SK-N-SH (cell line): ENCODE measurements at regions not wholly inside any gene's neighbourhood (a gene's known extent, or its start where the extent isn't known, plus 50 kb on each side); places are given as distances from the start of the nearest gene placed in this dataset.

Source experiments
- CTCF ChIA-PET: fragments of 300-600, 350-600 bp; formaldehyde crosslinking; extraction: SDS; loops from one replicate; lab custom pipeline; 2021; lab: Yijun Ruan, JAX
- POLR2A ChIA-PET: fragments of 350-600 bp; sonication (Branson Sonifier 250); formaldehyde crosslinking; extraction: SDS; loops from one replicate; lab custom pipeline; 2020; ENCODE audit warnings: antibody characterized with exemption, inconsistent platforms; lab: Yijun Ruan, JAX
- DNase-seq: peaks from one replicate; pipeline ENCODE4 v3.0.0; 2012
- H2AFZ ChIP-seq: fragments of 200-600 bp; sonication (generic); 2 replicates; pipeline ENCODE4 v1.8.1; 2016; ENCODE audit warnings: antibody characterized with exemption, mild to moderate bottlenecking, low read depth
- H3F3A ChIP-seq: fragments of 200-600 bp; sonication (generic); replicated peaks from 2 replicates; pipeline ENCODE3; 2016; ENCODE audit warnings: antibody characterized with exemption, mild to moderate bottlenecking; ENCODE audit not compliant: insufficient read depth
- H3K27ac ChIP-seq, 2 experiments: fragments of 200-500 bp in 1 of 2; fragments of 200-600 bp in 1 of 2; sonication (Bioruptor generic) in 1 of 2; sonication (generic), shearing (Covaris generic) in 1 of 2; 2 replicates each; pipeline versions ENCODE4 v1.5.1 to v1.6.1; 2014 to 2016; ENCODE audit warnings: low read depth in 2 of 2, inconsistent platforms in 1 of 2, low read length in 1 of 2, mild to moderate bottlenecking in 1 of 2, mixed read lengths in 1 of 2
- H3K27me3 ChIP-seq: fragments of 200-600 bp; sonication (generic), shearing (Covaris generic); 2 replicates; pipeline ENCODE4 v1.6.1; 2016; ENCODE audit warnings: mixed run types; ENCODE audit not compliant: insufficient read depth
- H3K36me3 ChIP-seq, 2 experiments: fragments of 200-500 bp in 1 of 2; fragments of 200-600 bp in 1 of 2; sonication (Bioruptor generic) in 1 of 2; sonication (generic) in 1 of 2; replicated peaks in 1 of 2; 2 replicates each; pipeline versions ENCODE3 to v1.5.1; 2014 to 2016; ENCODE audit warnings: low read length in 1 of 2, mild to moderate bottlenecking in 1 of 2; ENCODE audit not compliant: insufficient read depth in 2 of 2, control insufficient read depth in 1 of 2
- H3K4me1 ChIP-seq, 2 experiments: fragments of 200-500 bp in 1 of 2; fragments of 200-600 bp in 1 of 2; sonication (Bioruptor generic) in 1 of 2; sonication (generic), shearing (Covaris generic) in 1 of 2; 2 replicates each; pipeline versions ENCODE4 v1.5.1 to v1.6.1; 2014 to 2016; ENCODE audit warnings: low read depth in 1 of 2, low read length in 1 of 2, mixed run types in 1 of 2; ENCODE audit not compliant: insufficient read depth in 2 of 2, control insufficient read depth in 1 of 2
- H3K4me2 ChIP-seq: fragments of 200-600 bp; sonication (generic), shearing (Covaris generic); 2 replicates; pipeline ENCODE4 v1.6.1; 2017; ENCODE audit warnings: mixed run types
- H3K4me3 ChIP-seq, 2 experiments: fragments of 200-500 bp in 1 of 2; fragments of 200-600 bp in 1 of 2; sonication (Bioruptor generic) in 1 of 2; sonication (generic), shearing (Covaris generic) in 1 of 2; 2 replicates each; pipeline versions ENCODE4 v1.5.1 to v1.8.1; 2014 to 2016; ENCODE audit warnings: low read depth in 2 of 2, inconsistent platforms in 1 of 2, low read length in 1 of 2, mild to moderate bottlenecking in 1 of 2, mixed read lengths in 1 of 2, moderate library complexity in 1 of 2
- H3K79me2 ChIP-seq: fragments of 200-600 bp; sonication (generic); 2 replicates; pipeline ENCODE4 v1.8.1; 2017; ENCODE audit warnings: mild to moderate bottlenecking; ENCODE audit not compliant: insufficient read depth
- H3K9ac ChIP-seq: fragments of 200-600 bp; sonication (generic); 2 replicates; pipeline ENCODE4 v1.6.1; 2017; ENCODE audit warnings: mixed run types
- H3K9me2 ChIP-seq: fragments of 200-600 bp; sonication (generic); 2 replicates; pipeline ENCODE4 v1.6.1; 2017; ENCODE audit warnings: mixed run types
- H3K9me3 ChIP-seq: fragments of 200-600 bp; sonication (generic); 2 replicates; pipeline ENCODE4 v1.6.1; 2017; ENCODE audit warnings: mixed run types, mild to moderate bottlenecking, moderate library complexity
- H4K20me1 ChIP-seq: fragments of 200-600 bp; sonication (generic); 2 replicates; pipeline ENCODE4 v1.6.1; 2017; ENCODE audit warnings: mild to moderate bottlenecking, mixed run types; ENCODE audit not compliant: insufficient read depth
- CTCF ChIP-seq: fragments of 200-600 bp; sonication (generic); IDR thresholded peaks from 2 replicates; pipeline ENCODE4 v1.6.1; 2017; ENCODE audit warnings: antibody characterized with exemption, mild to moderate bottlenecking, moderate library complexity
- ELF1 ChIP-seq: IDR thresholded peaks from 2 replicates; pipeline ENCODE4 v1.4.0; 2012
- EP300 ChIP-seq, 2 experiments: IDR thresholded peaks; 2 replicates each; pipeline versions ENCODE4 v1.4.0 to v1.6.1; 2012; ENCODE audit warnings: borderline replicate concordance in 1 of 2, low read depth in 1 of 2, low read length in 1 of 2
- EZH2phosphoT487 ChIP-seq: fragments of 200-600 bp; sonication (generic); IDR thresholded peaks from 2 replicates; pipeline ENCODE4 v1.6.1; 2017; ENCODE audit warnings: low read depth, mixed run types, mild to moderate bottlenecking, antibody characterized with exemption, moderate library complexity, borderline replicate concordance
- FOXM1 ChIP-seq: IDR thresholded peaks from 2 replicates; pipeline ENCODE4 v1.4.0; 2012; ENCODE audit warnings: low read depth, mild to moderate bottlenecking
- GABPA ChIP-seq: IDR thresholded peaks from 2 replicates; pipeline ENCODE4 v1.4.0; 2012; ENCODE audit warnings: low read depth, mild to moderate bottlenecking
- GATA2 ChIP-seq: sonication (generic); formaldehyde crosslinking; IDR thresholded peaks from 2 replicates; pipeline ENCODE4 v1.5.0; 2020; ENCODE audit warnings: mild to moderate bottlenecking, missing genetic modification reagents
- JUND ChIP-seq: IDR thresholded peaks from 2 replicates; pipeline ENCODE4 v1.4.0; 2012
- MXI1 ChIP-seq: IDR thresholded peaks from 2 replicates; pipeline ENCODE4 v1.6.1; 2012; ENCODE audit warnings: mild to moderate bottlenecking, low read depth, low read length, improper control_type of control experiment
- NFIC ChIP-seq: IDR thresholded peaks from 2 replicates; pipeline ENCODE4 v1.4.0; 2012; ENCODE audit warnings: borderline replicate concordance
- NRF1 ChIP-seq: IDR thresholded peaks from 2 replicates; pipeline ENCODE4 v1.6.1; 2012; ENCODE audit warnings: low read depth, mild to moderate bottlenecking, low read length
- PBX3 ChIP-seq: IDR thresholded peaks from 2 replicates; pipeline ENCODE4; 2012
- POLR2AphosphoS5 ChIP-seq: IDR thresholded peaks from 2 replicates; pipeline ENCODE4 v1.6.1; 2012; ENCODE audit warnings: low read depth, low read length
- REST ChIP-seq: IDR thresholded peaks from 2 replicates; pipeline ENCODE4 v1.6.1; 2012; ENCODE audit warnings: mild to moderate bottlenecking, low read depth, low read length, moderate library complexity
- RXRA ChIP-seq: IDR thresholded peaks from 2 replicates; pipeline ENCODE4 v1.4.0; 2012; ENCODE audit warnings: low read depth, mild to moderate bottlenecking, borderline replicate concordance
- SMC3 ChIP-seq: IDR thresholded peaks from 2 replicates; pipeline ENCODE4 v1.6.1; 2012; ENCODE audit warnings: low read depth, low read length, improper control_type of control experiment
- TAF1 ChIP-seq: IDR thresholded peaks from 2 replicates; pipeline ENCODE4 v1.6.1; 2012; ENCODE audit warnings: low read depth, mild to moderate bottlenecking, low read length, moderate library complexity, borderline replicate concordance
- TEAD4 ChIP-seq: IDR thresholded peaks from 2 replicates; pipeline ENCODE4 v1.4.0; 2012; ENCODE audit warnings: mild to moderate bottlenecking, borderline replicate concordance; ENCODE audit not compliant: insufficient read depth
- USF2 ChIP-seq: fragments of 150-350 bp; IDR thresholded peaks from 2 replicates; pipeline ENCODE4 v1.6.1; 2017; ENCODE audit warnings: antibody characterized with exemption, low read length, low read depth, borderline replicate concordance
- YY1 ChIP-seq: IDR thresholded peaks from 2 replicates; pipeline ENCODE4 v1.4.0; 2012; ENCODE audit warnings: low read depth, mild to moderate bottlenecking
- ZBTB33 ChIP-seq: IDR thresholded peaks from 2 replicates; pipeline ENCODE4 v1.4.0; 2012; ENCODE audit warnings: low read depth, borderline replicate concordance
- WGBS: methylation state at CpG from one replicate; pipeline ENCODE4 v1.1.6; 2017; ENCODE audit warnings: low lambda C conversion rate; 5-methylcytosine and 5-hydroxymethylcytosine counted together

GRCh38 chr3:177770383-177771230 lies 573.3 kb upstream of the TBL1XR1 start:
- Histone ChIP-seq H3K36me3 (no peaks in the 10 kb centered on the region), H2AFZ (no peak overlapping the region; the same call in 1 of the 2 replicates), H3F3A (peaks cover 9% of the 10 kb centered on the region), H3K27ac (peak overlapping the region; percentile 61 to 73; a peak in 3 of 4 replicates), H4K20me1 (no peaks in the 10 kb centered on the region), H3K9me2 (no peaks in the 10 kb centered on the region), H3K4me3 (no peak overlapping the region), H3K4me2 (peak overlapping the region; percentile 4; the same call in 1 of the 2 replicates), H3K4me1 (peaks cover 0 to 9% of the 10 kb centered on the region in 2 experiments; a peak in 2 of 4 replicates), H3K27me3 (no peaks in the 10 kb centered on the region), H3K79me2 (no peaks in the 10 kb centered on the region), H3K9ac (no peak overlapping the region), H3K9me3 (no peaks in the 10 kb centered on the region)
- POLR2A ChIA-PET, result no interaction called here
- CTCF ChIA-PET, result no interaction called here
- 42% methylated on average over 2 of the region's 2 CpGs for WGBS
- DNase-seq, result no peak
- TF ChIP-seq EZH2phosphoT487, result no peak
- peak; percentile 60; the same call in 1 of the 2 replicates for TF ChIP-seq TEAD4
- TF ChIP-seq REST, result no peak
- TF ChIP-seq RXRA, result no peak
- no peak for TF ChIP-seq SMC3
- no peak for TF ChIP-seq TAF1
- no peak for TF ChIP-seq GATA2
- no peak for TF ChIP-seq NRF1
- no peak for TF ChIP-seq GABPA
- TF ChIP-seq PBX3, result peak; percentile 38; the same call in 1 of the 2 replicates
- no peak for TF ChIP-seq MXI1
- TF ChIP-seq YY1, result no peak
- TF ChIP-seq USF2, result no peak
- TF ChIP-seq ELF1, result no peak
- TF ChIP-seq JUND, result peak; percentile 75
- no peak for TF ChIP-seq FOXM1
- TF ChIP-seq ZBTB33, result no peak
- no peak for TF ChIP-seq CTCF
- TF ChIP-seq POLR2AphosphoS5, result no peak; the same call in 1 of the 2 replicates
- TF ChIP-seq EP300 (IDR thresholded peaks at IDR 0.05; ENCODE audit: borderline replicate concordance in 1 of 2, low read depth in 1 of 2, low read length in 1 of 2), result peak in 1 of 2 experiments; percentile 78; a peak in 2 of 4 replicates
- no peak; the same call in none of the 2 replicates for TF ChIP-seq NFIC
